ENCODE measurements at regions not wholly inside any gene's neighbourhood (a gene's known extent, or its start where the extent isn't known, plus 50 kb on each side); places are given as distances from the start of the nearest gene placed in this dataset.

DNA sequence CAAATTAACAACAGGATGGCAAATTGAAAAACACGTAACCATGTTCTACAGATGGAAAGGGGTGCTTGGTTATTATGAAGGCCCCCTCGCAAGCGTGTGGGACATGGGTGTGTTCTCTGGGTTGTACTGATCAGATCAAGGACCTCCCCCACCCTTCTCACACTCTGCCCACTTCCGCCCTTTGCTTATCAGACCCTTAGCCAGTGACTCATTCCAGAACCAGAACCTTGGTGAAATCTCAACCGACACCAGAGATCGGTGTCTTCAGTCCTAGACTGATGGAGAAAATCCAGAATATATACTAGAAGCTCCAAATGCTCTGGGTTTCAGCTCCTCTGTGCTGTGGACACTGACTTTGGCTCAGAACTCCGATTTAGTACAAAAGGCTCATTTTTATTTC lies 64.9 kb downstream of the PTTG1 start:
- no peak for DNase-seq
- no peaks in the 10 kb centered on the region for H3K9me3 ChIP-seq
- H3K27ac ChIP-seq, result no peak overlapping the region
- no peaks in the 10 kb centered on the region for H3K4me1 ChIP-seq
- TF ChIP-seq, protein P1, sequence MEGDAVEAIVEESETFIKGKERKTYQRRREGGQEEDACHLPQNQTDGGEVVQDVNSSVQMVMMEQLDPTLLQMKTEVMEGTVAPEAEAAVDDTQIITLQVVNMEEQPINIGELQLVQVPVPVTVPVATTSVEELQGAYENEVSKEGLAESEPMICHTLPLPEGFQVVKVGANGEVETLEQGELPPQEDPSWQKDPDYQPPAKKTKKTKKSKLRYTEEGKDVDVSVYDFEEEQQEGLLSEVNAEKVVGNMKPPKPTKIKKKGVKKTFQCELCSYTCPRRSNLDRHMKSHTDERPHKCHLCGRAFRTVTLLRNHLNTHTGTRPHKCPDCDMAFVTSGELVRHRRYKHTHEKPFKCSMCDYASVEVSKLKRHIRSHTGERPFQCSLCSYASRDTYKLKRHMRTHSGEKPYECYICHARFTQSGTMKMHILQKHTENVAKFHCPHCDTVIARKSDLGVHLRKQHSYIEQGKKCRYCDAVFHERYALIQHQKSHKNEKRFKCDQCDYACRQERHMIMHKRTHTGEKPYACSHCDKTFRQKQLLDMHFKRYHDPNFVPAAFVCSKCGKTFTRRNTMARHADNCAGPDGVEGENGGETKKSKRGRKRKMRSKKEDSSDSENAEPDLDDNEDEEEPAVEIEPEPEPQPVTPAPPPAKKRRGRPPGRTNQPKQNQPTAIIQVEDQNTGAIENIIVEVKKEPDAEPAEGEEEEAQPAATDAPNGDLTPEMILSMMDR (IDR thresholded peaks at IDR 0.05), result no peak
- TF ChIP-seq POLR2A (IDR thresholded peaks at IDR 0.05), result no peak
- no peaks in the 10 kb centered on the region for H3K27me3 ChIP-seq
- no peaks in the 10 kb centered on the region for H3K36me3 ChIP-seq
- H3K4me3 ChIP-seq, result no peak overlapping the region
- intact Hi-C loops (cut with DNase I; ENCODE audit: low total_unique reads), result no loop called here

DNA sequence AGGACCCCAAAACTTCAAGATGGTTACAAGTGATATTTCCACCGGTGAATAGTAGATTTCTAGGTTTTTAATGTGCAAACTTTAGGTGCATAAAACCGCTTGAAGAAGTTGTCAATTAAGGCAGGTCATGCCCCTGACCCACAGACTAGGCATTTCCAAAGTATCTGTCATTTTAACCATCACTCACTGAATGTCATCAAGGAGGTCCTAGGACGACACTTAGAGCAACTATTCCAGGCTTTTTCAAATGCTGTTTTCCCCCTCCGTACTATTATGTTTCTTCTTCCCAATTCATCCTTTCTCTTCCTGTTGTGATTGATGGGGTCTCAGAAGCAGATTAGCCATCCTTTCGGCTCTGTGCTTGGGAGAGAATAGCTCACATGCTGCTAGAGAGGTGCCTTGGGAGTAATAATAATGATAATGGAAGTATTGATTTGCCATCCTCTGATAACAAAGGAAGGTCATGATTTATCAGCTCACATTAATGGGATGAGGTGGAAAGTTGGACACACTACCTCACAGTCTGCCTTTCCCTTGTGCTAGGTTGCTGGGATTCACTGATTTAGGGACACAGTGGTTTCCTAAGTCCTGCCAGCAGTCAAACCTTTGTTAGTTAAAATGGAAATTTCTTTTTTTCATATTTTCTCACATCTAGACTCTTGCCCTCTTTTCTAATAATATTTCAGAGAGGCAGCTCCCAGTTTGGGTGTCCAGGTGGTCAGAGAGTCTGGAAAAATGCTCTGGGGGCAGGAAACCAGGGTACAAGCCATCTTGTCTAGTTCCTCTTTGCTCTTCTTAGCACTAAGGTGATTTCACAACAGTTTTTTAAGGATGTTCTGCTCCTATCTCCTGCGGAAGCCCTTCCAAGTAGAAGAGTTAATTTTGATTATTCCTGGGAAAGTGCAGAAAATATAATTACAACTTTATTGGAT lies 67.0 kb downstream of the PTTG1 start:
- Histone ChIP-seq H3K27ac (no peak overlapping the region), H3K4me3 (no peak overlapping the region), H3K36me3 (no peaks in the 10 kb centered on the region), H3K9me3 (no peaks in the 10 kb centered on the region), H3K27me3 (no peaks in the 10 kb centered on the region), H3K4me1 (no peaks in the 10 kb centered on the region)
- no peak for DNase-seq
- intact Hi-C loops (cut with DNase I; ENCODE audit: low total_unique reads), result no loop called here
- no peak for TF ChIP-seq POLR2A (IDR thresholded peaks at IDR 0.05)
- TF ChIP-seq, protein P1 (IDR thresholded peaks at IDR 0.05), result no peak

DNA sequence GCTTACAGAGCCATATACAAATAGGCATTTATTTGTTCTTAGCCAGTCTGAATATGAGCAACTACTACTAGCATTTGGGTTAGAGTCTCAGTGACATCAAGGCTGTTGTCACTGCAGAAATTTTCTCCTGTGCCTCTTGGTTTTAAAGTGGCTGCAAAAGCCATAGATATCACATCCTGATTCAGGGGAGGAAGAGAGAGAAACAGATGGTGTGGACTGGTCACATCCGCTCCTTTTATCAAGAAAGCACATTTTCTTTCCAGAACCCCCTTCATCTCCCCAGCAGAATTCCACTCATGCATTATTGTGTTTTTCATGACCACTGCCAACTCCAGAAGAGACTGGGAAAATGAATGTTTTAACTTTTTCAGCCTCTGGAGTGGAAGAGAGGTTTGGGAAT lies 69.8 kb downstream of the PTTG1 start:
- H3K4me3 ChIP-seq, result no peak overlapping the region
- no peaks in the 10 kb centered on the region for H3K36me3 ChIP-seq
- H3K4me1 ChIP-seq, result no peaks in the 10 kb centered on the region
- TF ChIP-seq POLR2A (IDR thresholded peaks at IDR 0.05), result no peak
- TF ChIP-seq, protein P1 (IDR thresholded peaks at IDR 0.05), result no peak
- H3K27me3 ChIP-seq, result no peaks in the 10 kb centered on the region
- intact Hi-C loops (cut with DNase I; ENCODE audit: low total_unique reads), result no loop called here
- DNase-seq, result no peak
- no peaks in the 10 kb centered on the region for H3K9me3 ChIP-seq
- no peak overlapping the region for H3K27ac ChIP-seq

DNA sequence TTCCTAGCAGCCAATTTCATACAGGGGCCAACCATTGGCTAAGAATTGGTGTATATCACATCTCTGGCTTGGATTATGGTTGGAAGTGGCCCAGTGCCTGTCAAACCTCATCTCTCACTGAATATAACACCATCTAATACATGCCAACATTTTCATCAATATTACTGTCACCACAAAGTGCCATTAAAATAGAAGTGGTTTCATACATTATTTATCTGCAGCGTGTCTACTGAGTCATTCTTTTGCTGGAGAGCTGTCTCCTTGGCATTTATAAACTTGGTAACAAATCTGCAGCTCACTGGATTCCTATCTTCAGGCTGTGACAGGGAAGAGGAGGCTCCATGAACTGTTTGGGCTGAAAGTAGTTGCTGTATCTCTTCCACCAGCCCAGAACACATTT lies 70.9 kb downstream of the PTTG1 start:
- H3K4me1 ChIP-seq, result no peaks in the 10 kb centered on the region
- DNase-seq, result no peak
- intact Hi-C loops (cut with DNase I; ENCODE audit: low total_unique reads), result no loop called here

DNA sequence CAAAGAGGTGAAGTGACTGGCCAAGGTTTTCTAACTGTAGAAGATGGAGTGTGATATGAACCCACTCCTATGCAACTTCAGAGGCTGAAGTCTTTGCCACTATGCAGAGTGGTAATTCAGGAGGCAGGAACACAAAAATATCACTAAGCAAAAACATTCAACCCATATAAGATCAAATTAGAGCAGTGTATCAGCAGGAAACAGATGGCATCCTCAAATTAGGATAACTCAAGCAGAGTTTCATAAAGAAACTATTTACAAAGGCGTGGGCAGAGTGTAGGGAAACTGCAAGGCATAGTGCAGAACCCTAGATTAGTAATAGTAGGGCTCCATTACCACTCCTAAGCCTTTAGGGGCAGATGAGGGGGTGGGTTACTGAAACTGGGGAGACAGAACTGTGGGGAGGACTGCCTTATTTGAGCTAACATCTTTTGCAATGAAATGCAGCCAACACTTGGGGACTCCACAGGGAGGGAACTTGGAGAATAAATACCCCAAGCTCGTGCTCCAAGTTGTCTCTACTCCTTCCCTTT lies 72.2 kb downstream of the PTTG1 start:
- TF ChIP-seq, protein P1 (IDR thresholded peaks at IDR 0.05), result no peak
- no peak for TF ChIP-seq POLR2A (IDR thresholded peaks at IDR 0.05)
- H3K4me1 ChIP-seq, result no peaks in the 10 kb centered on the region
- no peaks in the 10 kb centered on the region for H3K9me3 ChIP-seq
- no peak for DNase-seq
- H3K4me3 ChIP-seq, result no peak overlapping the region
- intact Hi-C loops (cut with DNase I; ENCODE audit: low total_unique reads), result no loop called here
- H3K36me3 ChIP-seq, result no peaks in the 10 kb centered on the region
- H3K27me3 ChIP-seq, result no peaks in the 10 kb centered on the region
- H3K27ac ChIP-seq, result no peak overlapping the region

More for the DNA sequence above, 70.9 kb downstream of the PTTG1 start:
- Histone ChIP-seq H3K36me3 (no peaks in the 10 kb centered on the region), H3K9me3 (no peaks in the 10 kb centered on the region), H3K27ac (no peak overlapping the region), H3K4me3 (no peak overlapping the region), H3K27me3 (no peaks in the 10 kb centered on the region)
- TF ChIP-seq, protein P1 (IDR thresholded peaks at IDR 0.05), result no peak
- no peak for TF ChIP-seq POLR2A (IDR thresholded peaks at IDR 0.05)

Data from uterus (tissue), 3 donors.